Mesothelial cell of epicardium (in vitro differentiated cells): ENCODE measurements at regions not wholly inside any gene's neighbourhood (a gene's known extent, or its start where the extent isn't known, plus 50 kb on each side); places are given as distances from the start of the nearest gene placed in this dataset.

Experiments used
- DNase-seq, 2 experiments: peaks; one replicate each; pipeline ENCODE4 v3.0.0; 2021; ENCODE audit warnings: low spot score in 2 of 2; ENCODE audit not compliant: unreplicated experiment in 2 of 2
- H3K27ac Mint-ChIP-seq: 2 replicates; pipeline ENCODE4 v1.8.0; 2021; ENCODE audit warnings: mixed read lengths
- H3K27me3 Mint-ChIP-seq: 2 replicates; pipeline ENCODE4 v1.8.0; 2021; ENCODE audit warnings: low read depth, mixed read lengths
- H3K36me3 Mint-ChIP-seq: 2 replicates; pipeline ENCODE4 v1.8.0; 2021; ENCODE audit warnings: mixed read lengths
- H3K4me1 Mint-ChIP-seq: 2 replicates; pipeline ENCODE4 v1.8.0; 2021; ENCODE audit warnings: mixed read lengths
- H3K4me3 Mint-ChIP-seq: 2 replicates; pipeline ENCODE4 v1.8.0; 2021; ENCODE audit warnings: mild to moderate bottlenecking, moderate library complexity, mixed read lengths
- H3K9me3 Mint-ChIP-seq: 2 replicates; pipeline ENCODE4 v1.8.0; 2021; ENCODE audit warnings: mixed read lengths
- TF ChIP-seq, protein P1 (sequence below): fragments of 200-600 bp; sonication (generic); IDR thresholded peaks from one replicate; pipeline ENCODE4 v1.5.0; 2021; ENCODE audit warnings: antibody characterized with exemption; ENCODE audit not compliant: unreplicated experiment

DNA sequence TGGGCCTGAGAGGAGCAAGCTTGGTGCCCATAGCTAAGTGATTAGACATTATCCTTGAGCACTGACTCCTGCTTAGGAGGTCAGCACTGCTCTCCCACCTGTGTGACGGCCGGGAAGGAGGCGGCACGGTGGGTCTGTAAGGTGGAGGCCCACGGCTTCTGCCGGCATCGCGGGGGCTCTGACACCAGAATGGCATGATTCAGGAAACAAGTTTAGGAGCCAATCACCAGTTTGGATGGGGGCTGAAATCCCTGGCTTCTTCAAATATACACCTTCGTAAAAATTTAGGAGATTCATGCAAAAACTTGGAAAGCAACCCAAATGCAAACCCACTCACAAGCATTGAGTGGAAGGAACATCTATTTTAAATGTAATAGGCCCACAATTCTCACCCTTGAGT is 307.3 kb upstream of the TSHZ3 start:
- Mint-ChIP-seq H3K27ac (no peak overlapping the region), H3K4me1 (peaks cover 37% of the 10 kb centered on the region), H3K4me3 (no peak overlapping the region), H3K36me3 (no peaks in the 10 kb centered on the region), H3K9me3 (no peaks in the 10 kb centered on the region), H3K27me3 (peaks cover 5% of the 10 kb centered on the region)
- no peak for DNase-seq
- TF ChIP-seq, protein P1, sequence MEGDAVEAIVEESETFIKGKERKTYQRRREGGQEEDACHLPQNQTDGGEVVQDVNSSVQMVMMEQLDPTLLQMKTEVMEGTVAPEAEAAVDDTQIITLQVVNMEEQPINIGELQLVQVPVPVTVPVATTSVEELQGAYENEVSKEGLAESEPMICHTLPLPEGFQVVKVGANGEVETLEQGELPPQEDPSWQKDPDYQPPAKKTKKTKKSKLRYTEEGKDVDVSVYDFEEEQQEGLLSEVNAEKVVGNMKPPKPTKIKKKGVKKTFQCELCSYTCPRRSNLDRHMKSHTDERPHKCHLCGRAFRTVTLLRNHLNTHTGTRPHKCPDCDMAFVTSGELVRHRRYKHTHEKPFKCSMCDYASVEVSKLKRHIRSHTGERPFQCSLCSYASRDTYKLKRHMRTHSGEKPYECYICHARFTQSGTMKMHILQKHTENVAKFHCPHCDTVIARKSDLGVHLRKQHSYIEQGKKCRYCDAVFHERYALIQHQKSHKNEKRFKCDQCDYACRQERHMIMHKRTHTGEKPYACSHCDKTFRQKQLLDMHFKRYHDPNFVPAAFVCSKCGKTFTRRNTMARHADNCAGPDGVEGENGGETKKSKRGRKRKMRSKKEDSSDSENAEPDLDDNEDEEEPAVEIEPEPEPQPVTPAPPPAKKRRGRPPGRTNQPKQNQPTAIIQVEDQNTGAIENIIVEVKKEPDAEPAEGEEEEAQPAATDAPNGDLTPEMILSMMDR, result no peak

DNA sequence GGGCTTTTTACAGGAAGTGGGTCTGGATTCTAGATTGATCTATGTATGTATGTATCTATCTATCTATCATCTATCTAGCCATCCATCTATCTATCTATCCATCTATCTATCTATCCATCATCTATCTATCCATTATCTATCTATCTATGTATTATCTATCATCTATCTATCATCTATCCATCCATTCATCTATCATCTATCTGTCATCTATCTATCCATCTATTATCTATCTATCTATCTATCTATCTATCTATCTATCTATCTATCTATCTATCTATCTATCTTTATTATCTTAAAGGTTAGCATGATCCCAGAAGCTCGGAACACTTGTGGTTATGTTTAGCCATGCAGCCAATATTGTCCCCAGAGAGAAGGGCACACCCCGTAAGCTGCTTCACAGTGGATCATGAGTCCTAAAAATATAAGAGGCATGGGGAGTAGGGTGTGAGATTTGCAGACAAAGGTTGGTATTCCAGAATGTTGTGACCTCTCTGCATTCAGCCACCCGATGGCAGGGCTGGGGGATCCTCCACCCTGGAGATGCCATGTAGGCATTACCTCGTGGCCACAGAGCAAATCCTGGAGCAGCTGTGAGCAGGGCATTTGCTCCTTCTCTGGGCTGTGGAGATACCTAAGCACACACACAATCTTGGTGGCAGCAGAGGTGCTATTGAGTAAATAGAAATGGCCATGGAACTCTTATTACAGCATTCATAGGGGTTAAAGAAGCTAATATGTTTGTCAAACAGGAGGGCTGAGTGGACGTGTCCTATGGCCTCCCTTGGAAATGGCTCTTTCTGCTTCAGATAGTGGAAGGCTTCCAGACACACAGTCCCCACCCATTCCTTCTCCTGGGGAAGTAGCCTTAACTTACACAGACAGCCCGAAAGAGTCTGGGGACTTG is 310.0 kb upstream of the TSHZ3 start:
- H3K27me3 Mint-ChIP-seq, result peaks cover 5% of the 10 kb centered on the region
- H3K4me1 Mint-ChIP-seq, result peaks cover 43% of the 10 kb centered on the region
- DNase-seq, result no peak
- no peaks in the 10 kb centered on the region for H3K9me3 Mint-ChIP-seq
- TF ChIP-seq, protein P1, result no peak
- no peaks in the 10 kb centered on the region for H3K36me3 Mint-ChIP-seq
- no peak overlapping the region for H3K4me3 Mint-ChIP-seq
- peak overlapping the region; percentile 2 for H3K27ac Mint-ChIP-seq

DNA sequence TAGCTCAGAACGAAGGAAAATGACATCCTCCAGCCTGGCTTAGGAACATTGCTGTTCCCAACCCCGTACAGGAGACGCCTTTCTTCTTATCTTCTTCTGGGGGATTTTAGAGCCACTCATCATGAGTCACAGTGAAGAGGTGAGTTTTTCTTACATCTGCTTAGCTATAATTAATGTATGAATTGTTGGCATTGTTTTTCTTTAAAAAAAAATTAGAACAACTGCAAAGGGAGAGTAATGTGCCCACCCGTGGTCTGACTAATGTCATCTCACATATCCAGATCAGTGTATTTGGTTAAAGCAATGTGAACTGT is 310.6 kb upstream of the TSHZ3 start:
- peak overlapping the region; percentile 2 for H3K27ac Mint-ChIP-seq
- no peaks in the 10 kb centered on the region for H3K9me3 Mint-ChIP-seq
- H3K27me3 Mint-ChIP-seq, result peaks cover 5% of the 10 kb centered on the region
- no peak for DNase-seq
- TF ChIP-seq, protein P1, result no peak
- no peak overlapping the region for H3K4me3 Mint-ChIP-seq
- no peaks in the 10 kb centered on the region for H3K36me3 Mint-ChIP-seq
- H3K4me1 Mint-ChIP-seq, result peaks cover 47% of the 10 kb centered on the region

DNA sequence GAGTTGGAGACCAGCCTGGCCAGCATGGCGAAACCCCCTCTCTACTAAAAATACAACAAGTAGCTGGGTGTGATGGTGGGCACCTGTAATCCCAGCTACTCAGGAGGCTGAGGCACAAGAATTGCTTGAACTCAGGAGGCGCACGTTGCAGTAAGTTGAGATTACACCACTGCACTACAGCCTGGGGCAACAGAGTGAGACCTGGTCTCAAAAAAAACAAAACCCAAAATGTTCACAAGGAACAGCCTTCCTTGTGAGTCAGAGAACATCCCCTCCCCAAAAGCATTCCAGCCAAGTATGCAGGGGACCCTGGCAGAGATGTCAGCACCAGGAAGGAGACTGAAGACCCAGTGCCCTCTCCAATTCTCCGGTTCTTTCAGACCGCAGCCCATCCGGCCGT is 314.9 kb upstream of the TSHZ3 start:
- H3K9me3 Mint-ChIP-seq, result no peaks in the 10 kb centered on the region
- no peak for DNase-seq
- TF ChIP-seq, protein P1, result no peak
- peak overlapping the region; percentile 81 for H3K27ac Mint-ChIP-seq
- peaks cover 24% of the 10 kb centered on the region for H3K4me1 Mint-ChIP-seq
- no peaks in the 10 kb centered on the region for H3K27me3 Mint-ChIP-seq
- H3K4me3 Mint-ChIP-seq, result no peak overlapping the region
- no peaks in the 10 kb centered on the region for H3K36me3 Mint-ChIP-seq

DNA sequence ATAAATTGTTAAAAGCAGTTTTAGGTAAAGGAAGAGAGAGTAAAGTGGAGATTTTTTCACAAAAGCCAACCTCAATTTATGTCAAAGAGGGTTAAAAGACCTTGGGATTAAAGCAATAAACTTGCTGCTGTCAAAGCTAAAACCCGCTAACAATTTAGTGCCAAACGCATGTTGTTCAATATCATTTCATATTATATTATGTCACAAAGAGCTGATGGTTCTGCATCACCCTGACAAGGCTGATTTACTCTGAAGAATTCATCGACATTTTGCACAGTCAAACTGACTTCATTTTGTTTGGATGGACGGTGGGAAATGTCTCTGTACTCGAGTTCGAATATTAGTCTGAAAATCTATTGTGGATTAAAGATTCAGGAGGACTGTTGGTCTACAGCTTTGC is 315.8 kb upstream of the TSHZ3 start:
- no peak for DNase-seq
- H3K36me3 Mint-ChIP-seq, result no peaks in the 10 kb centered on the region
- no peaks in the 10 kb centered on the region for H3K27me3 Mint-ChIP-seq
- no peaks in the 10 kb centered on the region for H3K9me3 Mint-ChIP-seq
- no peak overlapping the region for H3K4me3 Mint-ChIP-seq
- peak overlapping the region; percentile 81 for H3K27ac Mint-ChIP-seq
- TF ChIP-seq, protein P1, result no peak
- H3K4me1 Mint-ChIP-seq, result peaks cover 18% of the 10 kb centered on the region

DNA sequence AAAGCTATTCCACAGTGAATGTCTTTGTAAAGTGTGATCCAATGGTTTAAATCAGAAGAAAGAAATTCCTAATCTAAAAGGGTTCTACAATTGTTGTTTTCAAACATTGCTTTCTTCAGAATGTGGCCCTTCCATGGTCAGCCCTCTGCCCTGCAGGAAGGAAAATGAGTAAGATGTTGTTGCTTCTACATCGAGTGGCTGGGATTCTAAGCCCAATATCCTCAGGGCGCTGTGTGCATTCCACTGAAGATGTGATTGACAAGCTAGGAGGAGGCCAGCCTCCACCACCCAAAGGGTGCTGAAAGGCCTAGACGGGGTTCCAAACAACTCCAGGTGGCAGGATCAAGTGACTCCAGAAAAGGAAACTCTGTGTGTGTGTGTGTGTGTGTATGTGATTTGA is 316.9 kb upstream of the TSHZ3 start:
- TF ChIP-seq, protein P1, result no peak
- no peak overlapping the region for H3K27ac Mint-ChIP-seq

More for the DNA sequence above, 316.9 kb upstream of the TSHZ3 start:
- Mint-ChIP-seq H3K4me3 (no peak overlapping the region), H3K36me3 (no peaks in the 10 kb centered on the region), H3K4me1 (peaks cover 13% of the 10 kb centered on the region), H3K9me3 (no peaks in the 10 kb centered on the region), H3K27me3 (no peaks in the 10 kb centered on the region)
- DNase-seq, result no peak
